HEK293 (cell line): ENCODE measurements at regions not wholly inside any gene's neighbourhood (a gene's known extent, or its start where the extent isn't known, plus 50 kb on each side); places are given as distances from the start of the nearest gene placed in this dataset.

Experiments
- ATF2 ChIP-seq: fragments of 450-650 bp; formaldehyde crosslinking; IDR thresholded peaks from 2 replicates; pipeline ENCODE4 v1.5.1; 2016; ENCODE audit warnings: missing biosample characterization, missing genetic modification characterization, low read depth
- ZNF530 ChIP-seq: fragments of 450-650 bp; formaldehyde crosslinking; IDR thresholded peaks from 2 replicates; pipeline ENCODE4 v1.5.1; 2016; ENCODE audit warnings: low read depth, missing biosample characterization, missing genetic modification characterization
- ZNF623 ChIP-seq: fragments of 450-650 bp; formaldehyde crosslinking; IDR thresholded peaks from 2 replicates; pipeline ENCODE4 v1.5.1; 2016; ENCODE audit warnings: missing biosample characterization, missing genetic modification characterization

GRCh38 chr3:168371846-168372245, 276.1 kb upstream of the GOLIM4 start:
- TF ChIP-seq ZNF623 (tag by site-specific recombination) (no peak), ATF2 (tag by site-specific recombination) (no peak), ZNF530 (tag by site-specific recombination) (no peak)
